Endodermal cell (in vitro differentiated cells): ENCODE measurements at regions not wholly inside any gene's neighbourhood (a gene's known extent, or its start where the extent isn't known, plus 50 kb on each side); places are given as distances from the start of the nearest gene placed in this dataset.

ENCODE experiments used
- DNase-seq: peaks from one replicate; pipeline ENCODE4 v3.0.0-alpha.2; 2017
- H3K27ac ChIP-seq: 2 replicates; pipeline ENCODE4 v1.5.1; 2013; ENCODE audit warnings: mild to moderate bottlenecking, low read depth, low read length, moderate library complexity
- H3K27me3 ChIP-seq: 2 replicates; pipeline ENCODE4 v1.6.1; 2013; ENCODE audit warnings: mild to moderate bottlenecking, low read length, moderate library complexity; ENCODE audit not compliant: insufficient read depth, control insufficient read depth, poor library complexity, severe bottlenecking
- H3K36me3 ChIP-seq: 2 replicates; pipeline ENCODE4 v1.7.0; 2013; ENCODE audit warnings: mild to moderate bottlenecking, low read length, moderate library complexity; ENCODE audit not compliant: control insufficient read depth, insufficient read depth
- H3K4me1 ChIP-seq: one replicate; pipeline ENCODE4 v1.7.0; 2013; ENCODE audit warnings: low read length; ENCODE audit not compliant: control insufficient read depth, insufficient read depth
- H3K4me3 ChIP-seq: 2 replicates; pipeline ENCODE4 v1.5.1; 2013; ENCODE audit warnings: mild to moderate bottlenecking, low read length, moderate library complexity
- H3K9ac ChIP-seq: 2 replicates; pipeline ENCODE4 v1.6.1; 2013; ENCODE audit warnings: mild to moderate bottlenecking, low read length, moderate library complexity; ENCODE audit not compliant: poor library complexity, severe bottlenecking; ENCODE audit errors: extremely low read depth
- H3K9me3 ChIP-seq: 2 replicates; pipeline ENCODE4 v1.6.1; 2013; ENCODE audit warnings: mild to moderate bottlenecking, low read length, moderate library complexity; ENCODE audit not compliant: control insufficient read depth
- H3K27ac Mint-ChIP-seq: 2 replicates; pipeline ENCODE4 v1.8.0; 2020; ENCODE audit warnings: mixed read lengths
- H3K27me3 Mint-ChIP-seq: 2 replicates; pipeline ENCODE4 v1.8.0; 2021; ENCODE audit warnings: mild to moderate bottlenecking, mixed read lengths; ENCODE audit not compliant: insufficient read depth
- H3K36me3 Mint-ChIP-seq: 2 replicates; pipeline ENCODE4 v1.8.0; 2020; ENCODE audit warnings: low read depth, mixed read lengths
- H3K4me1 Mint-ChIP-seq: 2 replicates; pipeline ENCODE4 v1.8.0; 2020; ENCODE audit warnings: mixed read lengths
- H3K4me3 Mint-ChIP-seq: 2 replicates; pipeline ENCODE4 v1.8.0; 2020; ENCODE audit warnings: mild to moderate bottlenecking, moderate library complexity, mixed read lengths
- H3K9me3 Mint-ChIP-seq: 2 replicates; pipeline ENCODE4 v1.8.0; 2020; ENCODE audit warnings: mild to moderate bottlenecking, mixed read lengths
- CTCF ChIP-seq: fragments of 200-600 bp; sonication (generic); conservative IDR thresholded peaks from 2 replicates; pipeline ENCODE4 v1.5.0; 2021; ENCODE audit warnings: antibody characterized with exemption, mild to moderate bottlenecking
- WGBS, 2 experiments: methylation state at CpG; one replicate each; pipeline versions ENCODE4 v1.1.5 to v1.1.7; 2013; ENCODE audit warnings: missing lambda C conversion rate in 2 of 2, mixed read lengths in 1 of 2; ENCODE audit not compliant: insufficient coverage in 1 of 2, insufficient read length in 1 of 2; 5-methylcytosine and 5-hydroxymethylcytosine counted together

GRCh38 chr7:81574723-81575326, 195.0 kb downstream of the HGF start:
- Mint-ChIP-seq H3K27me3 (no peaks in the 10 kb centered on the region), H3K27ac (no peak overlapping the region), H3K9me3 (no peaks in the 10 kb centered on the region), H3K36me3 (no peaks in the 10 kb centered on the region), H3K4me3 (no peak overlapping the region), H3K4me1 (no peaks in the 10 kb centered on the region)
- Histone ChIP-seq H3K9ac (no peak overlapping the region), H3K27me3 (no peaks in the 10 kb centered on the region), H3K27ac (no peak overlapping the region), H3K4me1 (no peaks in the 10 kb centered on the region), H3K9me3 (no peaks in the 10 kb centered on the region), H3K36me3 (no peaks in the 10 kb centered on the region), H3K4me3 (no peak overlapping the region)
- no peak for DNase-seq
- 85 to 91% methylated on average over 6 of the region's 6 CpGs for WGBS, 2 experiments
- no peak for TF ChIP-seq CTCF

GRCh38 chr7:81573932-81574331, 195.9 kb downstream of the HGF start:
- no peaks in the 10 kb centered on the region for H3K9me3 ChIP-seq
- Mint-ChIP-seq H3K9me3 (no peaks in the 10 kb centered on the region), H3K36me3 (no peaks in the 10 kb centered on the region), H3K27ac (no peak overlapping the region), H3K27me3 (no peaks in the 10 kb centered on the region), H3K4me1 (no peaks in the 10 kb centered on the region), H3K4me3 (no peak overlapping the region)
- no peak overlapping the region for H3K27ac ChIP-seq
- 92% methylated on average over 1 of the region's 1 CpG; no CpG with 5 or more reads in 1 of the 2 experiments for WGBS, 2 experiments
- H3K36me3 ChIP-seq = no peaks in the 10 kb centered on the region
- no peak for DNase-seq
- no peak for TF ChIP-seq CTCF
- H3K4me3 ChIP-seq = no peak overlapping the region
- H3K9ac ChIP-seq = no peak overlapping the region
- H3K27me3 ChIP-seq = no peaks in the 10 kb centered on the region
- H3K4me1 ChIP-seq = no peaks in the 10 kb centered on the region

- Mint-ChIP-seq H3K36me3 (no peaks in the 10 kb centered on the region), H3K9me3 (no peaks in the 10 kb centered on the region), H3K4me3 (no peak overlapping the region), H3K4me1 (no peaks in the 10 kb centered on the region), H3K27ac (no peak overlapping the region), H3K27me3 (no peaks in the 10 kb centered on the region)
- no peaks in the 10 kb centered on the region for H3K27me3 ChIP-seq
- H3K9ac ChIP-seq = no peak overlapping the region
- 88% methylated on average over 1 of the region's 1 CpG; no CpG with 5 or more reads in 1 of the 2 experiments for WGBS, 2 experiments
- no peak overlapping the region for H3K4me3 ChIP-seq
- H3K4me1 ChIP-seq = no peaks in the 10 kb centered on the region
- H3K9me3 ChIP-seq = no peaks in the 10 kb centered on the region
- no peak overlapping the region for H3K27ac ChIP-seq
- no peak for DNase-seq
- no peaks in the 10 kb centered on the region for H3K36me3 ChIP-seq
- no peak for TF ChIP-seq CTCF
Observed at GRCh38 chr7:81573128-81573527, 196.7 kb downstream of the HGF start.
